Mesendoderm (in vitro differentiated cells): ENCODE measurements at regions not wholly inside any gene's neighbourhood (a gene's known extent, or its start where the extent isn't known, plus 50 kb on each side); places are given as distances from the start of the nearest gene placed in this dataset.
"Not testable (repeated sequence)": the region's sequence is repeated elsewhere in the genome, so short reads cannot be mapped to it uniquely, and the experiment has no call there.

Experiments
- DNase-seq: peaks from one replicate; pipeline ENCODE4 v3.0.0; 2013
- H2AK5ac ChIP-seq: 2 replicates; pipeline ENCODE4 v1.6.1; 2013; ENCODE audit warnings: low read length, inconsistent platforms
- H2BK120ac ChIP-seq: 2 replicates; pipeline ENCODE4 v1.6.1; 2013; ENCODE audit warnings: low read depth, mild to moderate bottlenecking, low read length, moderate library complexity, mixed read lengths
- H2BK15ac ChIP-seq: replicated peaks from 2 replicates; pipeline ENCODE4 v1.6.1; 2013; ENCODE audit warnings: low read depth, mild to moderate bottlenecking, moderate library complexity
- H2BK5ac ChIP-seq: 2 replicates; pipeline ENCODE4 v1.6.1; 2013; ENCODE audit warnings: low read length, inconsistent platforms
- H3K18ac ChIP-seq: 2 replicates; pipeline ENCODE4 v1.6.1; 2013; ENCODE audit warnings: mild to moderate bottlenecking, low read length, mixed read lengths
- H3K23ac ChIP-seq: one replicate; pipeline ENCODE4 v1.6.1; 2013; ENCODE audit warnings: low read length
- H3K27ac ChIP-seq: 2 replicates; pipeline ENCODE4 v1.5.1; 2013; ENCODE audit warnings: low read depth, mild to moderate bottlenecking, inconsistent platforms, low read length, moderate library complexity
- H3K27me3 ChIP-seq: 2 replicates; pipeline ENCODE4 v1.6.1; 2013; ENCODE audit warnings: low read length, control low read depth, mild to moderate bottlenecking, inconsistent platforms; ENCODE audit not compliant: insufficient read depth, poor library complexity
- H3K36me3 ChIP-seq: 2 replicates; pipeline ENCODE4 v1.6.1; 2013; ENCODE audit warnings: low read length, inconsistent platforms; ENCODE audit not compliant: control insufficient read depth, insufficient read depth
- H3K4ac ChIP-seq: one replicate; pipeline ENCODE4 v1.6.1; 2013; ENCODE audit warnings: low read depth, mild to moderate bottlenecking, low read length, moderate library complexity
- H3K4me1 ChIP-seq: 2 replicates; pipeline ENCODE4 v1.6.1; 2013; ENCODE audit warnings: low read depth, low read length, inconsistent platforms; ENCODE audit not compliant: control insufficient read depth
- H3K4me2 ChIP-seq: 2 replicates; pipeline ENCODE4 v1.6.1; 2013; ENCODE audit warnings: low read length
- H3K4me3 ChIP-seq: 2 replicates; pipeline ENCODE4 v1.5.1; 2013; ENCODE audit warnings: mild to moderate bottlenecking, low read length
- H3K56ac ChIP-seq: one replicate; pipeline ENCODE4 v1.6.1; 2013; ENCODE audit warnings: low read length
- H3K79me1 ChIP-seq: 2 replicates; pipeline ENCODE4 v1.6.1; 2013; ENCODE audit warnings: low read length, inconsistent platforms
- H3K79me2 ChIP-seq: 2 replicates; pipeline ENCODE4 v1.6.1; 2013; ENCODE audit warnings: mild to moderate bottlenecking, low read length; ENCODE audit not compliant: control insufficient read depth, insufficient read depth
- H3K9ac ChIP-seq: 2 replicates; pipeline ENCODE4 v1.6.1; 2013; ENCODE audit warnings: low read length, inconsistent platforms
- H4K5ac ChIP-seq: one replicate; pipeline ENCODE4 v1.6.1; 2013; ENCODE audit warnings: low read length
- H4K8ac ChIP-seq: one replicate; pipeline ENCODE4 v1.6.1; 2013; ENCODE audit warnings: low read depth, mild to moderate bottlenecking, control low read depth, low read length, moderate library complexity
- WGBS: extraction: QIAGEN DNeasy Blood & Tissue Kit; methylation state at CpG from one replicate; pipeline ENCODE4 v1.1.7; 2013; ENCODE audit warnings: low lambda C conversion rate, missing lambda C conversion rate; ENCODE audit not compliant: insufficient coverage; ENCODE audit errors: extremely low coverage; 5-methylcytosine and 5-hydroxymethylcytosine counted together

- Histone ChIP-seq H3K23ac (no peak overlapping the region), H3K27ac (no peak overlapping the region), H3K4me3 (no peak overlapping the region), H4K5ac (no peak overlapping the region), H3K9ac (no peak overlapping the region), H3K4ac (no peak overlapping the region), H3K4me2 (no peak overlapping the region), H2BK5ac (no peak overlapping the region), H3K4me1 (no peaks in the 10 kb centered on the region), H3K79me1 (no peaks in the 10 kb centered on the region), H3K18ac (no peak overlapping the region), H2BK15ac (no peak overlapping the region), H3K36me3 (no peaks in the 10 kb centered on the region), H3K56ac (no peak overlapping the region), H2BK120ac (no peak overlapping the region), H4K8ac (no peak overlapping the region), H3K79me2 (no peaks in the 10 kb centered on the region), H2AK5ac (no peak overlapping the region), H3K27me3 (no peaks in the 10 kb centered on the region)
- DNase-seq = no peak
- WGBS = no CpG with 5 or more reads among the region's 1 CpG
These were observed 252.3 kb upstream of the CA10 start for GRCh38 chr17:52410781-52411180.

- H3K9ac ChIP-seq, H3K4me1 ChIP-seq, H3K79me1 ChIP-seq, H3K23ac ChIP-seq, H2BK120ac ChIP-seq, H3K56ac ChIP-seq, H4K5ac ChIP-seq, H3K18ac ChIP-seq, H3K4me3 ChIP-seq, H2AK5ac ChIP-seq, H3K27ac ChIP-seq, H4K8ac ChIP-seq, H3K79me2 ChIP-seq, H2BK5ac ChIP-seq, H3K4ac ChIP-seq, H3K36me3 ChIP-seq, H2BK15ac ChIP-seq, H3K27me3 ChIP-seq, H3K4me2 ChIP-seq: not testable (repeated sequence)
- peak; percentile 4 for DNase-seq
- no CpG with 5 or more reads among the region's 15 CpGs for WGBS
These were observed 250.7 kb upstream of the CA10 start for GRCh38 chr17:52409222-52409621.

GRCh38 chr17:52395308-52395707 lies 236.8 kb upstream of the CA10 start:
- Histone ChIP-seq H4K8ac (no peak overlapping the region), H2BK120ac (no peak overlapping the region), H3K27me3 (no peaks in the 10 kb centered on the region), H3K23ac (no peak overlapping the region), H4K5ac (no peak overlapping the region), H3K9ac (no peak overlapping the region), H3K79me2 (no peaks in the 10 kb centered on the region), H3K79me1 (no peaks in the 10 kb centered on the region), H3K4me3 (no peak overlapping the region), H3K36me3 (no peaks in the 10 kb centered on the region), H2BK15ac (no peak overlapping the region), H3K56ac (no peak overlapping the region), H2BK5ac (no peak overlapping the region), H2AK5ac (no peak overlapping the region), H3K4ac (no peak overlapping the region), H3K18ac (no peak overlapping the region), H3K4me1 (no peaks in the 10 kb centered on the region), H3K27ac (no peak overlapping the region), H3K4me2 (no peak overlapping the region)
- peak; percentile 8 for DNase-seq
- WGBS = no CpG with 5 or more reads among the region's 3 CpGs

GRCh38 chr17:52390422-52390821 lies 231.9 kb upstream of the CA10 start:
- Histone ChIP-seq H3K36me3 (no peaks in the 10 kb centered on the region), H3K56ac (no peak overlapping the region), H4K5ac (no peak overlapping the region), H3K9ac (no peak overlapping the region), H2BK5ac (no peak overlapping the region), H3K79me2 (no peaks in the 10 kb centered on the region), H3K23ac (no peak overlapping the region), H3K79me1 (no peaks in the 10 kb centered on the region), H2BK120ac (no peak overlapping the region), H4K8ac (no peak overlapping the region), H2AK5ac (no peak overlapping the region), H3K4me3 (no peak overlapping the region), H3K18ac (no peak overlapping the region), H3K4me2 (no peak overlapping the region), H2BK15ac (no peak overlapping the region), H3K4ac (no peak overlapping the region), H3K27ac (no peak overlapping the region), H3K4me1 (no peaks in the 10 kb centered on the region), H3K27me3 (no peaks in the 10 kb centered on the region)
- no CpG with 5 or more reads among the region's 1 CpG for WGBS
- no peak for DNase-seq

GRCh38 chr17:52389632-52390031 lies 231.1 kb upstream of the CA10 start:
- Histone ChIP-seq H3K4me1 (no peaks in the 10 kb centered on the region), H3K79me1 (no peaks in the 10 kb centered on the region), H3K36me3 (no peaks in the 10 kb centered on the region), H3K4me3 (no peak overlapping the region), H3K18ac (no peak overlapping the region), H3K79me2 (no peaks in the 10 kb centered on the region), H2AK5ac (no peak overlapping the region), H3K27me3 (no peaks in the 10 kb centered on the region), H3K27ac (no peak overlapping the region), H4K8ac (no peak overlapping the region), H3K4me2 (no peak overlapping the region), H3K4ac (no peak overlapping the region), H2BK15ac (no peak overlapping the region), H3K9ac (no peak overlapping the region), H3K23ac (no peak overlapping the region), H2BK5ac (no peak overlapping the region), H4K5ac (no peak overlapping the region), H3K56ac (no peak overlapping the region), H2BK120ac (no peak overlapping the region)
- no CpG with 5 or more reads among the region's 4 CpGs for WGBS
- no peak for DNase-seq

- Histone ChIP-seq H3K4me1 (no peaks in the 10 kb centered on the region), H3K4me3 (no peak overlapping the region), H3K56ac (no peak overlapping the region), H3K79me1 (no peaks in the 10 kb centered on the region), H3K4ac (no peak overlapping the region), H3K36me3 (no peaks in the 10 kb centered on the region), H3K4me2 (no peak overlapping the region), H4K8ac (no peak overlapping the region), H2BK5ac (no peak overlapping the region), H3K18ac (no peak overlapping the region), H2BK120ac (no peak overlapping the region), H3K79me2 (no peaks in the 10 kb centered on the region), H3K9ac (no peak overlapping the region), H2AK5ac (no peak overlapping the region), H3K27me3 (no peaks in the 10 kb centered on the region), H2BK15ac (no peak overlapping the region), H4K5ac (no peak overlapping the region), H3K27ac (no peak overlapping the region), H3K23ac (no peak overlapping the region)
- no CpG with 5 or more reads among the region's 1 CpG for WGBS
- no peak for DNase-seq
These were observed 230.4 kb upstream of the CA10 start for GRCh38 chr17:52388941-52389340.
